ENCODE measurements at regions not wholly inside any gene's neighbourhood (a gene's known extent, or its start where the extent isn't known, plus 50 kb on each side); places are given as distances from the start of the nearest gene placed in this dataset.

GRCh38 chr1:119225831-119226230 is 85.4 kb upstream of the WARS2 start:
- peaks cover 0 to 8% (median 0%) of the 10 kb centered on the region in 12 donors for H3K4me1 ChIP-seq
- no peaks in the 10 kb centered on the region for H3K9me3 ChIP-seq
- no peaks in the 10 kb centered on the region for H3K36me3 ChIP-seq
- 89 to 97% (median 91%) methylated on average over 2 of the region's 2 CpGs for WGBS, 4 donors
- no peak overlapping the region for H3K4me3 ChIP-seq
- no peak overlapping the region for H3K27ac ChIP-seq
- H3K27me3 ChIP-seq = no peaks in the 10 kb centered on the region
- intact Hi-C loops (cut with DNase I) = no loop called here
- TF ChIP-seq CTCF (IDR thresholded peaks at IDR 0.05) (no peak), POLR2A (IDR thresholded peaks at IDR 0.05) (no peak)
- DNase-seq (no peak), ATAC-seq (no peak)

- intact Hi-C loops (cut with DNase I) = no loop called here
- Histone ChIP-seq H3K36me3 (no peaks in the 10 kb centered on the region), H3K4me3 (no peak overlapping the region), H3K27ac (no peak overlapping the region), H3K4me1 (peaks cover 0 to 8% (median 0%) of the 10 kb centered on the region in 12 donors), H3K9me3 (no peaks in the 10 kb centered on the region), H3K27me3 (no peaks in the 10 kb centered on the region)
- no peak for TF ChIP-seq POLR2A (IDR thresholded peaks at IDR 0.05)
- no peak for TF ChIP-seq CTCF (IDR thresholded peaks at IDR 0.05)
- no peak for DNase-seq
- no peak for ATAC-seq
- 64 to 74% (median 72%) methylated on average over 1 of the region's 1 CpG for WGBS, 4 donors
Measured at GRCh38 chr1:119226321-119226720, 85.9 kb upstream of the WARS2 start.

GRCh38 chr1:119226913-119227312 is 86.5 kb upstream of the WARS2 start:
- TF ChIP-seq POLR2A (IDR thresholded peaks at IDR 0.05) = no peak
- no peak for TF ChIP-seq CTCF (IDR thresholded peaks at IDR 0.05)
- intact Hi-C loops (cut with DNase I) = no loop called here
- ATAC-seq = no peak
- H3K9me3 ChIP-seq = no peaks in the 10 kb centered on the region
- H3K27me3 ChIP-seq = no peaks in the 10 kb centered on the region
- no peak for DNase-seq
- no peaks in the 10 kb centered on the region for H3K36me3 ChIP-seq
- no peak overlapping the region for H3K4me3 ChIP-seq
- peak overlapping the region in 3 of 12 donors; percentile 9 to 46 (median 34) for H3K27ac ChIP-seq
- H3K4me1 ChIP-seq = peaks cover 0 to 8% (median 0%) of the 10 kb centered on the region in 12 donors
- WGBS, 4 donors = 70 to 89% (median 78%) methylated on average over 3 of the region's 3 CpGs

GRCh38 chr1:119227456-119227855 is 87.0 kb upstream of the WARS2 start:
- no peaks in the 10 kb centered on the region for H3K9me3 ChIP-seq
- H3K36me3 ChIP-seq = no peaks in the 10 kb centered on the region
- peaks cover 0 to 8% (median 0%) of the 10 kb centered on the region in 12 donors for H3K4me1 ChIP-seq
- H3K4me3 ChIP-seq = no peak overlapping the region
- DNase-seq (peak in 2 of 5 donors; percentile 10 to 29), ATAC-seq (no peak)
- no peak for TF ChIP-seq POLR2A (IDR thresholded peaks at IDR 0.05)
- TF ChIP-seq CTCF (IDR thresholded peaks at IDR 0.05) = no peak
- H3K27ac ChIP-seq = peak overlapping the region in 4 of 12 donors; percentile 9 to 46 (median 31)
- intact Hi-C loops (cut with DNase I) = no loop called here
- no peaks in the 10 kb centered on the region for H3K27me3 ChIP-seq
- WGBS, 4 donors = 38 to 78% (median 48%) methylated on average over 2 of the region's 2 CpGs
